PC-3 (cell line): ENCODE measurements at regions not wholly inside any gene's neighbourhood (a gene's known extent, or its start where the extent isn't known, plus 50 kb on each side); places are given as distances from the start of the nearest gene placed in this dataset.

Experiments used
- ATAC-seq: fragments of 200-7000 bp; cut with Tn5 transposase; 2 replicates; pipeline ENCODE4 v1.9.1; 2020; ENCODE audit warnings: mild to moderate bottlenecking, moderate library complexity
- BruUV-seq: library from RNA; stranded (reverse); fragments of 400-500 nt; replicated peaks from 2 replicates; lab custom pipeline; 2021; lab: Mats Ljungman, UMichigan
- CTCF ChIA-PET: fragments of 300-600 bp; sonication (Branson Sonifier 250); formaldehyde crosslinking; loops from one replicate; lab custom pipeline; 2022; ENCODE audit warnings: antibody characterized with exemption; lab: Charles Lee
- POLR2A ChIA-PET: fragments of 300-600 bp; sonication (Branson Sonifier 250); formaldehyde crosslinking; loops from one replicate; lab custom pipeline; 2022; ENCODE audit warnings: antibody characterized with exemption; ENCODE audit not compliant: unreplicated experiment; lab: Charles Lee
- DNase-seq: peaks from one replicate; pipeline ENCODE4 v3.0.0-alpha.2; 2015
- H2AFZ ChIP-seq: fragments of 300-600 bp; sonication (generic); 2 replicates; pipeline ENCODE4 v1.6.0; 2016; ENCODE audit warnings: antibody characterized with exemption, low read length
- H3F3A ChIP-seq: fragments of 300-600 bp; sonication (generic); one replicate; pipeline ENCODE4 v1.6.0; 2017; ENCODE audit warnings: antibody characterized with exemption, low read length, control low read depth, mild to moderate bottlenecking; ENCODE audit not compliant: unreplicated experiment
- H3K27ac ChIP-seq: fragments of 300-600 bp; sonication (generic); 2 replicates; pipeline ENCODE4 v1.5.1; 2016; ENCODE audit warnings: mild to moderate bottlenecking, low read length
- H3K27me3 ChIP-seq: fragments of 300-600 bp; sonication (generic); 2 replicates; pipeline ENCODE4 v1.6.1; 2016; ENCODE audit warnings: low read length, mixed read lengths
- H3K36me3 ChIP-seq: fragments of 300-600 bp; sonication (generic); 2 replicates; pipeline ENCODE4 v1.6.1; 2016; ENCODE audit warnings: low read depth, mixed run types, low read length, mixed read lengths
- H3K4me1 ChIP-seq: fragments of 300-600 bp; sonication (generic); 2 replicates; pipeline ENCODE4 v1.5.1; 2016; ENCODE audit warnings: low read length; ENCODE audit not compliant: insufficient read depth
- H3K4me2 ChIP-seq: fragments of 300-600 bp; sonication (generic); 2 replicates; pipeline ENCODE4 v1.6.0; 2016; ENCODE audit warnings: low read length
- H3K4me3 ChIP-seq: fragments of 300-600 bp; sonication (generic); 2 replicates; pipeline ENCODE4 v1.5.1; 2016; ENCODE audit warnings: mild to moderate bottlenecking, low read length, mixed read lengths
- H3K79me2 ChIP-seq: fragments of 300-600 bp; sonication (generic); 2 replicates; pipeline ENCODE4 v1.6.1; 2017; ENCODE audit warnings: low read length, mixed read lengths
- H3K9ac ChIP-seq: fragments of 300-600 bp; sonication (generic); 2 replicates; pipeline ENCODE4 v1.6.0; 2016; ENCODE audit warnings: mild to moderate bottlenecking, low read length
- H3K9me2 ChIP-seq: fragments of 300-600 bp; sonication (generic); replicated peaks from 2 replicates; pipeline ENCODE4 v1.6.1; 2016; ENCODE audit warnings: mixed run types, low read length, mixed read lengths
- H3K9me3 ChIP-seq: fragments of 300-600 bp; sonication (generic); 2 replicates; pipeline ENCODE4 v1.6.1; 2016; ENCODE audit warnings: low read length, mixed read lengths
- H4K20me1 ChIP-seq: fragments of 300-600 bp; sonication (generic); 2 replicates; pipeline ENCODE4 v1.6.1; 2016; ENCODE audit warnings: low read length, mixed read lengths
- EZH2 ChIP-seq: fragments of 300-600 bp; sonication (generic); IDR thresholded peaks from one replicate; pipeline ENCODE4 v1.6.1; 2017; ENCODE audit warnings: antibody characterized with exemption, mild to moderate bottlenecking, low read length; ENCODE audit not compliant: unreplicated experiment
- EZH2phosphoT487 ChIP-seq: fragments of 300-600 bp; sonication (generic); IDR thresholded peaks from 2 replicates; pipeline ENCODE4 v1.6.1; 2018; ENCODE audit warnings: mild to moderate bottlenecking, antibody characterized with exemption, low read length, borderline replicate concordance
- intact Hi-C: fragments of 100-400 bp; cut with micrococcal nuclease; formaldehyde crosslinking; loops from 2 replicates; pipeline ENCODE4 v1.9.0; 2023
- TF ChIP-seq, protein P1 (sequence below): fragments of 300-600 bp; sonication (generic); conservative IDR thresholded peaks from 2 replicates; pipeline ENCODE4 v1.5.1; 2017; ENCODE audit warnings: antibody characterized with exemption, low read depth, mild to moderate bottlenecking, low read length

DNA sequence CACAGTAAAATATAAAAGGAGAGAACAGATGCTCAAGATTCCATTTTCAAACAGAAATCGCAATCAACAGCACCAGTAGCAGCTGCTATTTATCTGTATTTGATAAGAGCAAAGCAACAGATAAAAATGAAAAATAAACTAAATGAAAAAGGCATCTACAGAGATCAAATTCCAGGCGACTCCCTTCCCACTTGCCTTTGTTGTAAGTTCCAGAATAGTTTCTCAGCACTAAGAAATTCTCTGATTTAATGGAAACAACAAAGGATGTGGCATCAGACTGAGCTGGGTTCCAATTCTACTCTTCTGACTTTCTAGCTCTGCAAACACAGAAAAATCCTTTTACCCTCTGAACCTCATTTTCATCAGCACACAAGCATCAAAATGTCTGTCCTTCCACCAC is 110.8 kb upstream of the MME start:
- BruUV-seq = no TSS peak
- no peaks in the 10 kb centered on the region for H3K79me2 ChIP-seq
- ChIA-PET CTCF (no interaction called here), POLR2A (no interaction called here)
- no peak for TF ChIP-seq EZH2
- H3K4me1 ChIP-seq = peaks cover 9% of the 10 kb centered on the region; the same call in 1 of the 2 replicates
- no peaks in the 10 kb centered on the region for H3K36me3 ChIP-seq
- H3F3A ChIP-seq = no peaks in the 10 kb centered on the region
- no peak overlapping the region for H3K9ac ChIP-seq
- intact Hi-C loops = no loop called here
- DNase-seq = no peak
- no peak overlapping the region for H2AFZ ChIP-seq
- H3K27me3 ChIP-seq = no peaks in the 10 kb centered on the region
- no peaks in the 10 kb centered on the region for H4K20me1 ChIP-seq
- ATAC-seq = no peak
- no peak overlapping the region for H3K27ac ChIP-seq
- no peak overlapping the region for H3K4me2 ChIP-seq
- H3K9me3 ChIP-seq = no peaks in the 10 kb centered on the region
- H3K4me3 ChIP-seq = no peak overlapping the region
- no peaks in the 10 kb centered on the region for H3K9me2 ChIP-seq

DNA sequence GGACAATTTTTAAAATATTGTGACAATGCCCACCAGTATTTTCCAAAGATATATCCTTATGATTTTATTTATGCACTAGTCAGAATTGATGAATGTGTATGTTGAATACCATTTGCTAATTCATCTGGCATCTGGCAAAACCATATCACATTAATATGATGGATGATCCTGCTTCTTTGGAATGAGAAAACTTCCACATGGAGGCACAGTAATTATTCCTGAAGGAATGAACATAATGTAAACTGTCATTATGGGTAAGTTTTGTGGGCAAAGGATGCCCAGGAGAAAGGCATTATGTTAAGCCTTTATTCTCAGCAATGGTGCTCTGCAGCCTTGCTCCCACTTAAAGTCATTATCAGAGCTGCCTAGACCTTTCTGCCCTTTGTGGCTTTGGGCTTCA is 113.0 kb upstream of the MME start:
- H3F3A ChIP-seq = no peaks in the 10 kb centered on the region
- H3K9me2 ChIP-seq = no peaks in the 10 kb centered on the region
- DNase-seq (no peak), ATAC-seq (no peak)
- CTCF ChIA-PET = no interaction called here
- no peaks in the 10 kb centered on the region for H3K9me3 ChIP-seq
- H3K36me3 ChIP-seq = no peaks in the 10 kb centered on the region
- no peak overlapping the region for H3K27ac ChIP-seq
- H3K4me2 ChIP-seq = no peak overlapping the region
- intact Hi-C loops = no loop called here
- no peaks in the 10 kb centered on the region for H3K27me3 ChIP-seq
- no peak overlapping the region for H2AFZ ChIP-seq
- H3K79me2 ChIP-seq = no peaks in the 10 kb centered on the region
- peaks cover 9% of the 10 kb centered on the region; the same call in 1 of the 2 replicates for H3K4me1 ChIP-seq
- no peak overlapping the region for H3K9ac ChIP-seq
- TF ChIP-seq EZH2phosphoT487 = no peak
- TF ChIP-seq, protein P1, sequence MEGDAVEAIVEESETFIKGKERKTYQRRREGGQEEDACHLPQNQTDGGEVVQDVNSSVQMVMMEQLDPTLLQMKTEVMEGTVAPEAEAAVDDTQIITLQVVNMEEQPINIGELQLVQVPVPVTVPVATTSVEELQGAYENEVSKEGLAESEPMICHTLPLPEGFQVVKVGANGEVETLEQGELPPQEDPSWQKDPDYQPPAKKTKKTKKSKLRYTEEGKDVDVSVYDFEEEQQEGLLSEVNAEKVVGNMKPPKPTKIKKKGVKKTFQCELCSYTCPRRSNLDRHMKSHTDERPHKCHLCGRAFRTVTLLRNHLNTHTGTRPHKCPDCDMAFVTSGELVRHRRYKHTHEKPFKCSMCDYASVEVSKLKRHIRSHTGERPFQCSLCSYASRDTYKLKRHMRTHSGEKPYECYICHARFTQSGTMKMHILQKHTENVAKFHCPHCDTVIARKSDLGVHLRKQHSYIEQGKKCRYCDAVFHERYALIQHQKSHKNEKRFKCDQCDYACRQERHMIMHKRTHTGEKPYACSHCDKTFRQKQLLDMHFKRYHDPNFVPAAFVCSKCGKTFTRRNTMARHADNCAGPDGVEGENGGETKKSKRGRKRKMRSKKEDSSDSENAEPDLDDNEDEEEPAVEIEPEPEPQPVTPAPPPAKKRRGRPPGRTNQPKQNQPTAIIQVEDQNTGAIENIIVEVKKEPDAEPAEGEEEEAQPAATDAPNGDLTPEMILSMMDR = no peak
- TF ChIP-seq EZH2 = no peak
- BruUV-seq = no TSS peak
- no peak overlapping the region for H3K4me3 ChIP-seq
- no peaks in the 10 kb centered on the region for H4K20me1 ChIP-seq
- POLR2A ChIA-PET = no interaction called here

DNA sequence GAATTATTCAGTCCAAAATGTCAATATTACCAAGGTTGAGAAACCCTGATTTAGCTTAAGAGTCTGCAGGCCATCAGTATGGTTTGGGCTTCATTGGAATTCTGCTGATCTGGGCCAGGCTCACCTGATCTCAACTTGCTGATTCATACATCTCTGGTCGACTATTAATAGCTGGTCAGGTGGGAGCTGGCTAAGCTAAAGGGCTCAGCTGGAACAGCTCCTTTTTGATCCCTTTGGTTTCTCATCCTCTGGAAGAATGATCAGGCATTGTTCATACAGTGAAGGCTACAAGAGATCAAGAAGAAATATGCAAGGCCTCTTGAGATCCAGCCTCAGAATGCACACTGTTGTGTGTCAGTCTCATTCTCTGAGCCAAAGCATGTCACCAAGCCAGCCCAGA is 123.3 kb upstream of the MME start:
- CTCF ChIA-PET = interaction anchor here (0.6 kb wide), 1 partner anchor 157 kb away, joined by 3 read pairs; no protein-coding TSS in a partner anchor
- Histone ChIP-seq H3F3A (no peaks in the 10 kb centered on the region), H3K4me2 (no peak overlapping the region), H3K9me2 (no peaks in the 10 kb centered on the region), H3K4me3 (no peak overlapping the region), H3K36me3 (no peaks in the 10 kb centered on the region), H2AFZ (no peak overlapping the region), H4K20me1 (no peaks in the 10 kb centered on the region), H3K9me3 (0 out of 2 replicates have a peak, but pooled peaks cover 2% of the 10 kb centered on the region), H3K27me3 (no peaks in the 10 kb centered on the region), H3K27ac (no peak overlapping the region), H3K4me1 (no peaks in the 10 kb centered on the region), H3K9ac (no peak overlapping the region), H3K79me2 (no peaks in the 10 kb centered on the region)
- intact Hi-C loops = no loop called here
- POLR2A ChIA-PET = no interaction called here
- no TSS peak for BruUV-seq
- DNase-seq (no peak), ATAC-seq (no peak)
- no peak for TF ChIP-seq EZH2
- TF ChIP-seq EZH2phosphoT487 = no peak
- TF ChIP-seq, protein P1 = no peak
